NCI-H510A treated with DMSO at 0.1 percent for 48 hours (cell line): ENCODE measurements at regions not wholly inside any gene's neighbourhood (a gene's known extent, or its start where the extent isn't known, plus 50 kb on each side); places are given as distances from the start of the nearest gene placed in this dataset.
"Not testable (repeated sequence)": the region's sequence is repeated elsewhere in the genome, so short reads cannot be mapped to it uniquely, and the experiment has no call there.

Experiments used
- DNase-seq: peaks from one replicate; lab custom pipeline; 2025; lab: John Stamatoyannopoulos, UW

DNA sequence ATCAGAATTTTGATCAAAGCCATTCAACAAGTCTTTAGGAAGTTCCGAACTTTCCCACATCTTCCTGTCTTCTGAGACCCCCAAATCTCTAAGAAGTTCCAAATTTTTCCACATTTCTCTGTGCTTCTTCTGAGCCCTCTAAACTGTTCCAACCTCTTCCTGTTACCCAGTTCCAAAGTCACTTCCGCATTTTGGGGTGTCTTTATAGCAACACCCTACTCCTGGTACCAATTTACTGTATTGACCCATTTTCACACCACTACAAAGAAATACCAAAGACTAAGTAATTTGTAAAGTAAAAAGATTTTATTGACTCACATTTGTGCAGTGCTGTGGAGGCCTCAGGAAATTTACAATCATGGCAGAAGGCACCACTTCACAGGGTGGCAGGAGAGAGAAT, 385.8 kb upstream of the GHITM start:
- DNase-seq: no peak

DNA sequence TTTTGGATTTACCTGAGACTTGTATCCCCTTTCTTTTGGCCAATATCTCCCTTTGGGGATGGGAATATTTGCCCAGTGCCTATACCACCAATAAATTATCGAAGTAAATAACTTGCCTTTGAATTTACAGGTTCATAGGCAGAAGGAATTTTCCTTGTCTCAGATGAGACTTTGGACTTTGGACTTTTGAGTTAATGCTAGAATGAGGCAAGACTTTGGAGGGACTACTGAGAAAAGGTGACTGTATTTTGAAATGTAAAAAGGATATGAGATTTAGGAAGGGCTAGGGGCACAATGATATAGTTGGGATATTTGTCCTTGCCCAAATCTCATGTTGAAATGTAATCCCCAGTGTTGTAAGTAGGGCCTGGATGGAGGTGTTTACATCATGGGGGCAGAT, 384.5 kb upstream of the GHITM start:
- DNase-seq: no peak

DNA sequence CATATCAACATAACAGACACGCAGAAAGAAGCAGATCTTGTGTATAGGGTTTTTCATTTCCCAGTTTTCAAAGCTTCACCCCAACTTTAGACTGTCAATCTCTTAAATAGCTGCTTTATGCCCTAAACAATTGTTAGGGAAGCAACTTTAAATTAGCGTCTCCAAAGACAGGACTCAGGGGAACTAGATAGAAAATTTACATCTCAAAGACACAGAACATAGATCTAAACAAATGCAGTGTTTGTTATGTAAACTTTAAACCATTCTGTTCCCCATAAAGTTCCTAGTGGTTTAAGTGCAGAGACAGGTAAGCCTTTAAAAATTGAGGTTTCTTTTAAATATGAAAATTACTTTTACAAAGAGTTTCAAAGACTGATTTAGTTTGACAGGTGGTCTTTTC, 379.2 kb upstream of the GHITM start:
- no peak for DNase-seq

DNA sequence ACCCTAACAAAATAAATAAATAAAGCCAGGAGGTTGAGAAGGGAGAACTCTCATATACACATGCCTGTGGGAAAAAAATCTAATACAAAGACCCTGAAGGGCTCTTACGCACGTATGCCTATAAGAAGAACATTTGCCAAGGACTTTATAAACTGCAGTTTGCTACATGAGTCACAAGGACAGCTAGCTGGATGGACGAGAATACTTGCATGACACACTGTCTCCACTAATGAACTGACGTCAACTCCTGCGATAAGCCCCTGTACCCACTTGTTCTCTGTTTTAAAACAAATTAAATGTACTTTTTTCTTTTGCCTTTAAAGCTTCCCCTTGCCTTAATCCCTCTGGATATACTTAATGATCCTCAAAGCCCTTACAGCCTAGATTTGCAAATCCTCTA, 374.6 kb upstream of the GHITM start:
- DNase-seq: no peak

DNA sequence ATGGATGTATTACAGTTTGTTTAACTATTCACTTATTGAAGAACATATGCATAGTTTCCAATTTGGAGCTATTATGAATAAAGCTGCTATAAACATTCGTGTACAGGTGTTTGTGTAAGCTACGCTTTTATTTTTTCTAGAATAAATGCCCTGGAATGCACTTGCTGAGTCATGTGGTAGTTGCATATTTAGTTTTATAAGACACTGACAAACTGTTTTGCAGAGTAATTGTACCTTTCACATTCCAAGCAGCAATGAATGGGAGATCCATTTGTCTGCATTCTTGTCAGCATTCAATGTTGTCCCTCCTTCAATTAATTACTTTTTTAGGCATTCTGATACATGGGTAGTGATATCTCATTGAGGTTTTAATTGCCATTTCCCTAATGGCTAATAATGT, 373.6 kb upstream of the GHITM start:
- no peak for DNase-seq

DNA sequence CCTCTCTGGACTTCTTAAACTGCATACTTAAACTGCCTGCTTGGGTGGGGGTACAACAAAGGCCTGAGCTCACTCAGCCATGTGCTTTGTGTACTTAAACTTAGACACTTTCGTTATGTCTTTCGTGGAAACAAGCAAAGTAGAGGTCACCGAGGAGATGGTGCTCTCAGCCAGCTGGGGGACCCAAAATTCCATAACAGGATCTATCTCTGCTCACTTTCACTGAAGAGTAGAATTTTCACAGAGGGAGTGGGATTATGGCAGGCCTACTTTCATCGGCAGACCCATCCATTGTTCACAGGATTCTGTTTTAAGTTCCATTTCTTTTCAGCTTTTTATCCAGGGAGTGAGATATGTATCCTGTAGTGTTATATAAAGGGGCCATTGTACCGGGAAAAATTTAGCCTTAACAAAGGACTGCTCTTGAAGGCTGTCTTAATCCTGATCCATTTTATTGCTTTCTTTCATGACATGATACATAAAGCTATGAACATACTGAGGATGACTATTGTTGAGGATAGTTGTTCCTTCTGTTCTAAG, 370.0 kb upstream of the GHITM start:
- DNase-seq: no peak

DNA sequence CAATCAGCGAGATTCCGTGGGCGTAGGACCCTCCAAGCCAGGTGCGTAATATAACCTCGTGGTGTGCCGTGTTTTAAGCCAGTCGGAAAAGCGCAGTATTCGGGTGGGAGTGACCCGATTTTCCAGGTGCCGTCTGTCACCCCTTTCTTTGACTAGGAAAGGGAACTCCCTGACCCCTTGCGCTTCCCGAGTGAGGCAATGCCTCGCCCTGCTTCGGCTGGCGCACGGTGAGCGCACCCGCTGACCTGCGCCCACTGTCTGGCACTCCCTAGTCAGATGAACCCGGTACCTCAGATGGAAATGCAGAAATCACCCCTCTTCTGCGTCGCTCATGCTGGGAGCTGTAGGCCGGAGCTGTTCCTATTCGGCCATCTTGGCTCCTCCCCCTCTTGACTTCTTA, 352.6 kb upstream of the GHITM start:
- DNase-seq: not testable (repeated sequence)

DNA sequence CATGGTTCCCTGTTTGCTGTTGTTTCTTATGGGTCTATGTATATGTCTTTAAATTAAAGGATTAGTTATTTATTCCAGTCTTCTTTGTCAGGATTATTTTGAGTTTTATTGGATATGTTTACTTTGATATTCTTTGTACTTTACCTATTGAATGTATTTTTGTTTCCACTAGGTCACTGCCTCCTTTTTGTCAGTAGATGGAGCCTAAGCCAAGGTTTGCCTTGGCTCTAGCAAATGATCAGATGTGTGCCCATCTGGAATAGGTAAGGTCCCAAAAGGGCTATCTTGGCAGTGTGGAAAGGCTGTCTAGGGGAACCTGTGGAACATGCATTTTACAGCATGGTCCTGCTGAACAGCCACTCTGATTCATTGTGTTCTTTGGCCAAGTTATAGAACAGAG, 337.3 kb upstream of the GHITM start:
- no peak for DNase-seq

DNA sequence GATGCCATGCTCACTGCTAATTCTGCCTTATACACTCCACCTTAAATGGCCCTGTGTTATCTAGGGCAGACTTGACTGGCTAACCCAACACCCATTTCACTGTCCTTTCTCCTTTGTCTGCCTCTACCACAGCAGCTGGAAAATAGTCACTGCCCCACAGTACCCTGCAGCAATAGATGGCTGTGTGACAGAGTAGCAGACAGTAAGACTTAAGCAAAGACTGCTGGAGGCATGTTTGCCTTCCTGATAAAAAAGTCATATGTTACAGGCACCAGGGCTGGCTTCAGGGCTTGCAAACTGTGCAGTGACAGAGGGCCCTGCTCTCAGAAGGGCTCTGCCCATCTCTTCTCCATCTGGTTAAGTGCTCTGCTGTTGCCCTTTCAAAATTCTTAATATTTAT, 332.6 kb upstream of the GHITM start:
- no peak for DNase-seq

DNA sequence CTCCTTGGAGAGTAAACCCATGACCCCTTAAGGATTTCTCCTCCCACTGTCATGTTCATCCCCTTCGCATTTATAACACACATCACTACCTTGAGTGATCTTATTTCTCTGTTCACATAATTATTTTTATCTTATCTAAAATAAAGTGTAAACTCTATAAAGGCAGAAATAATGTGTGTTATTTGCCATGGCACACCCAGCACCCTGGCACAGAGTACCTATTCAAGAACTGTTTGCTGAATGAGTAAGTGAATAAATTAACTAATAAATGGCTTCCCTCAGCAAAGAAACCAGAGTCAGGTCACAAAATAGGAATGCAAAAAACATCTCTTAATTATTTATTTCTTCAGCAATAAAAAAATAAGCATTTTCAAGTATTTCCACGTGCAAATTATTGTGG, 330.3 kb upstream of the GHITM start:
- no peak for DNase-seq

DNA sequence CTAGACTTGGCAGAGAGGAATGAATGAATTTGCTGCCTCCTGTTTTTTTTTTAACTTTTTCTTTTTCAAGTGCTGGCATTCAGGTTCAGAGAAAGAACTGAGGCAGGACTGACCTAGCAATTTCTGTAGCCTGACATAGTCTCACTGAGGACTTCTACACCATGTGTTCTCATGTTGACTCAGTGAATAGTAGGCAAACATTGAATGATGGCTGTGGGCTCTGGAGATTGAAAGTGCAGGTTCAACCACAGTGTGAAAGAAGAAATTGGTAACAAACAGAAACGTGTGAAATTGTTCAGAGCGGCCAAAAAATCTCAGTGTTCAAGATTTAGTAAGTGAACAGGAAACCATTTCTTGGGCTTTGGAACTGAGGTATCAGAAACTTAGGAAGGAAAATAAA, 322.4 kb upstream of the GHITM start:
- DNase-seq: no peak

DNA sequence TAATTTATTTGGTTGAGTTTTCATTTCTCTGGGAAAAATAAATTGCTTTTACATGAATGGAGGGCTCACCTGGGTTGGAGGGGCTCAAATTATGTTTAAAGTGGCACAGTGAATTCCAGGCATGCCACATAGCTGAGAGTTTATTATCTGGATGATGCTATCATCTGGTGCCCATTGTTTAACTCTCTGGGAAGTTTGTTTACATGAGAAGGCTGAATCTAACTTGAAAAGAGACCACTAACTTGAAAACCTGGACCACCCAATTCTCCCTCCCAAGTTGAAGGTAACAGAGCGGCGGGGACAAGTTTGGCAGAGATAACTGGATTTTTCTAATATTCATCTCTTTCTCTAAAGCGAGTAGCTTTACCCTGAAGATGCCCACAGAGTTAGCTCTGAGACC, 321.5 kb upstream of the GHITM start:
- no peak for DNase-seq

DNA sequence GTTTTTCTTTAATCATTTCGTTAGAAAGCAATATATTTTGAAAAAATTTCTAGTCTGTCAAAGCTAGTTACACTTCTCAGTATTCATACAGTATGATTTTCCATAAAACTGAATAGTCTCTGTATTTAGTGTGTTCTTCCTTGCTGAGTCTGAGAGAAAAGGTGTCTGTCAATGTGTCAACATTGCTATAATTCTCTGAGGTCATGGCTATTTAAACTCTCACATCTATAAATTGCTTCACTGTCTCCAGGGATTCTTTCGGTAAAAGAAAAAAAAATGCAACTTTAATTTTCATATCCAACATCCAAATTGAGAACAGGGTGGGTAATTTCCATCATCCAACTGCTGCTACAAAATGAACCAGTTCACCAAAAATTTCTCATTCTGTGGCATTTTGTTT, 319.7 kb upstream of the GHITM start:
- DNase-seq: no peak

DNA sequence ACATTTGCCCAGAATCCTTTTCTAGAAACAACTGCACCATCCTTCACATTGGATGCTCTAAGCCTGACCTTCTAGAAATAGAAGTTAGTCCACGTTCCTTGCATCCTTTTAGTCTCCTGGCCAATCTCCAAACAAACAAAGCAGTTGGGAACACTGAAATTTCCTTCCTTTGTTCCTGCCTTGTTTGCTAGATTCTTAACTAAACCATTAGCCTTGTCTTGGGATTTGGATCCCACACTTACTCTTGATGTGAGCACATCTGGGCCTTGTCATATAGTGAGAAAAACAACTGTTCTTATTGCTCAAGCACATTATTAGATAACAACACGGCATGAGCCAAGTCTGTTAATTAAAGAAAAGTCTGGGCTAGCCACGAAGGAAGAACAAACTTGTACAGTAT, 319.3 kb upstream of the GHITM start:
- no peak for DNase-seq

DNA sequence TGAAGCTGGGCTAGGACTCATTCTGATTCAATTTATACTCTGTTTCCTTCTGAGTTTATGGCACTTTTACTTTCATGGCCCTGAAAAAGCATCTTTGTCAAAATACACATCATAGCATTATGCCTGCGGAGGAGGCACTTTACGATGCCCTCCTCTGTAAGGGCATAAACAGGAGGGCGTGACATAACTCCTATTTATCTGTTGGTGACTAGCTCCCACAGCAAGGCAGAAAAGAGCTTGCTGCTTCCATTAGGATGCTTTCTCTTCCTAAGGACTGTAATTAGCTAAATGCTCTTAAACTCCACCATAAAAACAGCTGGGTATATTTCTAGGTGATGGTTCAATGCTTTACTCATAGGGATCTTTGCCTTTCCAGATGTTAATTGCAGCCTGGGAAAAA, 315.2 kb upstream of the GHITM start:
- no peak for DNase-seq

DNA sequence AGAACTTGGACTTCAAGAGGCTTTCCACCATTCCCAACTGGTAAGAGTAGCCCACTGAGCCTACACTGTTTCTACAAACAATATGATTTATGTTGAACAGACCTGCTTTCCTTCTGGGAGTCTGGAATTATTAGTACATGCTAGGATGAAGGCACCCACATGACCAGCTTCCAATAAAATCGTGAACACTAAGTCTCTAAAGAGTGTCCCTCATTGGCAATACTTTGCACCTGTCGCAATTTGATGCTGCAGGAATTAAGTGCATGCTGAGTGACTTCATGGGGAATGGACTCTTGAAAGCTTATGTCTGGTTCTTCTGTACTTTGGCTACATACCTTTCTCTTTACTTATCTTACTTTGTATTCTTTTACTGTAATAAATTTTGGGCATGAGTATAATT, 305.2 kb upstream of the GHITM start:
- no peak for DNase-seq

DNA sequence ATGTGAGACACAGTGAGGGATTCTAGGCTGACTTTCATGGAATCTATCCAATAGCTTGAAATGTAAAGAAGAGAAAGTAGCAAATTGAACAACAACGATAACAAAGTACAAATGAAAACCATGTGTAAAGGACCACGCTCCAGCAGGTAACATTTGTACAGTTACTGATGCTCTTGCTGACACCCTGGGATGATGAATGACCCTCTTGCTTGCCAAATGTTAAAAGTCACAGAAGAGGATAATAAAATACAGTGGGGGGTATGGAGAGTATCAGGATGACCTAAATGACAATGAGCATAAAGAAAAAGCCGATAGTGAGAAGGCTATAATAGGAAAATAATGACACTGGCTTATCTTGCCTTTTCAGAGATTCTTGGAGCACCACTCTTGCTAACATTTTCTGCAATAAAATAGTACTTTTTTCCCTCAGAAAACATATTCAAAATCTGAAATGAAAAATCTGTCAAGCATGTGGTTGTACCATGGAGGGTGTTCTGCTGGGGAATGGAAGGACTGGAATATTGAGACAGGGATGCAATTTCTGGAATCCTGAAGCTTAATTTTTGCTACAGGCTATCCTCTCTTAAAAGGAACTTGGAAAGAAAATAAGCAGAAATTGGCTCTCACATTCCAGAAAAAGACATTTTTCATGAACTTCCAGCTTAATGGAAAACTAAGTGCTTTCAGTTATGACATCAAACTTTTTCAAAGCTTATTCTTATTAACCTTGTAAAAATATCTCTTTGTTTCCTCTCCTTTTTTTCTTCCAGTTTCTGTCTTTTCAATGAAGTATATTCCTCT, 303.2 kb upstream of the GHITM start:
- no peak for DNase-seq

DNA sequence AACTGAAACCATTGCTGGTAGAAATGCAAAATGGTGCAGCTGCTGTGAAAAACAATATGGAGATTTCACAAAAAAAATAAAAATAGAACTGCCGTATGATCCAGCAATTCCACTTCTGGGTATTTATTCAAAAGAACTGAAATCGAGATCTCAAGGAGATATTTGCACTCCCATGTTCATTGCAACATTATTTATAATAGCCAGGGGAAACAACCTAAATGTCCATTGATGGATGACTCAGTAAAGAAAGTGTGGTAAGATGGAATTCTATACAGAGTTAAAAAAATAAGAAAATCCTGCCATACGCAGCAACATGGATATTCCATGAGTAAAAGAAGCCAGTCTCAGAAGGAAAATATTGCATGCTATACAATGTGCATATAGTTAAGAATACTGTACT, 290.6 kb upstream of the GHITM start:
- no peak for DNase-seq

DNA sequence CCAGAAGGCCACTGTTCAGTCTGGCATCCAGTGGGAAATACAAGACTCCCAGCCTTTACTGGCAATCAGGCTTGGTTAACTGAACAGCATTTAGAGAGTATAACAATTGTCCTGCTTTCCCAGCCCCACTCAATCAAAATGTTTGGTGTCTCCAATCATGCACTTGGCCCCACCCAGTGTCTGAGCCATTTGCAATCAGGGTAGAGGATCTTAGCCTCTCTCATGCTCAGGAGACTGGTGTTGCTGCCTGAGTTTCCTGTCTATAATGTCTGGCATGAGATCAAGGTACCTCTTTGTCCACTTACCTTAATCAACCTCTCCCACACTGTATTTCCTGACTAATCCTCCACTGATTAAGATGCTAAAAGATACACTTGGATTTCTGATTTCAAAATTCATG, 290.2 kb upstream of the GHITM start:
- no peak for DNase-seq

DNA sequence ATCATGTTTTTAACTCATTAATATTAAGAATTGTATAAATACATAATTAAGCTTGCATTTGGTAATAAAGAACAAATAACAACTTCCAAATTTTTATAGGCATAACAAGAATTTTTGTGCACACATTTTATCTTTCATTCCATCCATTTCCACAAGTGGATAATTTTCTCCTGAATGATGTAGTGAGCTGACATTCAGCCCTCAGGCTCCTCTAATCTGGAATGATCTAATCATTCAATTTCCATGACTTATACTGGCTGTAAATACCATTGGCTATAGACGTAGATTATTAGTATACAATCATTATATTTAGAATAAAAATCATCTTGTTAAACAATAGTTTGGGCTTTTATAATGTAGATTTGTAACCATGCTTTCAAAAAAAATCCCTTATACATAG, 287.2 kb upstream of the GHITM start:
- DNase-seq: no peak

DNA sequence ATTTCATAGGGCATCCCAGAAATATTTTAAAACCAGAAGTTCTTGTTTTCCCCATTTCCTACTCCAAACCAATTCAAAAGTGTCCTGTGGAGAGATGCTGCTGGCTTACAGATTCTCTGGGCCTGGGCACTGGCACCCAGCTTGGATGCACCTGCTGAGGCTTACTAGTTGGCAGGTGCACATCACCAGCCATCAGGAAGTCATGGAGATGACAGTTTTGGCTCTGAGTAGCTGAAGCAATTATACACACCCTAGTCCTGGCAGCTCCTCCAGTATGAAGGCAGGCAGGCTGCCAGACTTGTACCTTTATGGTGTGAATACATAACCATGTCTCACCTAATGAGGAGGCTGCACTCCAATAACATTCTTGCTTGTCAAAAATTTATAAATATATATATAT, 276.6 kb upstream of the GHITM start:
- DNase-seq: no peak

DNA sequence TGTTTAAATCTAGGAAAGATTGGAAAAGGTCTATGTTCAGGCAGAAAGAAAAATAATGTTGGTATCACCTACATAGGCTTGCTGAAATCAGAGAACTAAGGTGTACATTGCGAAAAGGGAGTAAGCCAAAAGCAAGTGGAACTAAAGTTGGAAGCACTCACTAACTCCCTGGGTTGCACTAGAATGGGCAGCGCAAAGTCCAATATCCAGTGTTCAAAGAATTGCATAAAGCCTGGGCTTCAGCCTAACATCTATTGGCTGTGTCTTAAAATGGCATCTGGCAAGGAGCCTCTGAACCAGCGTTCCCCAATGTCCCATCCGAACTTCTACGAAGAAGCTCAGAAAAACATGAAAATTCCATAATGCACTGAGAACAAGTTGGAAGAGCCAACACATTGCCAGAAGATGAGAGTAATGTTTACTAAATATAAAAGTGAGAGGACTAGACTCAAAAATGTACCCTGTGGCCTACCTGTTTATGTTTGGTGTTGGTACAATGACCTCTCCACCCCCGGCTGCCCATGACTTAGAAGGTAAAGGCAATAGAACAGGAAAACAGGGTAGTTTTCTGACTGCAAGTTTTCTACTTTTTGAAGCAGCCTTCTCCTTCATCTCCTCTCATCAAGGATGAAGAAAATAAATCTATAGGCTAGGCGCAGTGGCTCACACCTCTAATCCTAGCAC, 275.9 kb upstream of the GHITM start:
- no peak for DNase-seq

DNA sequence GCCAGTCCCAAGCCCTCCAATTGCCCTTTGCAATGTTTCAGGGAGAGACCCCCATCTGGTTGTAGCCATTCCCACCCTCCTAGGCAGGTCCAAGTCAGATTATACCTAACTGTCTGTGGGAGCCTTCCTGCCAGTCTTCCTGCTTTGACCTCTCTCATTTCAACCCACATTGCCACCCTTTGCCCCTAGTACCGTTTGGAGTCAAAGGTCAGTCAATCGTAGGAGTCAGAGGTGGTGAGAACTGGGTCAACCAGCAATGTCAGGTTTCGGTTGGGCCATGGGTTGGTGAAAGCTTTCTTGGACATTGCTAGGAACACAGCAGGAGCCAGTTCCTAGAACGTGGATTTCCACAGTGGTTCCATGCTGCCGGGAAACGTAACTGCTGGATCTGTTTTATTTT, 269.4 kb upstream of the GHITM start:
- DNase-seq: no peak
